ENCODE measurements at regions not wholly inside any gene's neighbourhood (a gene's known extent, or its start where the extent isn't known, plus 50 kb on each side); places are given as distances from the start of the nearest gene placed in this dataset.

GRCh38 chr11:88013508-88014065 is 161.7 kb downstream of the RAB38 start:
- TF ChIP-seq CTCF (IDR thresholded peaks at IDR 0.05) (no peak), POLR2A (IDR thresholded peaks at IDR 0.05) (no peak)

All from heart left ventricle (tissue), 13 donors.